Mucosa of descending colon (tissue), 3 donors: ENCODE measurements at regions not wholly inside any gene's neighbourhood (a gene's known extent, or its start where the extent isn't known, plus 50 kb on each side); places are given as distances from the start of the nearest gene placed in this dataset.
A peak's percentile ranks its signal among the peaks of the same experiment; 100 is the strongest.
"Not testable (repeated sequence)": the region's sequence is repeated elsewhere in the genome, so short reads cannot be mapped to it uniquely, and the experiment has no call there.

Experiments used
- ATAC-seq: fragments of 200-7000 bp; cut with Tn5 transposase; one replicate; pipeline ENCODE4 v1.9.1; 2020; ENCODE audit warnings: mild to moderate bottlenecking, moderate library complexity
- DNase-seq, 3 donors: peaks; one replicate each; pipeline ENCODE4 v3.0.0-alpha.2; 2020
- H3K36me3 ChIP-seq: fragments of 200-600 bp; one replicate; pipeline ENCODE4 v1.8.0; 2021; ENCODE audit warnings: low read depth, mild to moderate bottlenecking
- H3K4me1 ChIP-seq: fragments of 200-600 bp; one replicate; pipeline ENCODE4 v1.8.0; 2021; ENCODE audit warnings: low read depth, mild to moderate bottlenecking
- H3K4me3 ChIP-seq: fragments of 200-600 bp; one replicate; pipeline ENCODE4 v1.8.0; 2021; ENCODE audit warnings: mild to moderate bottlenecking
- H3K9me3 ChIP-seq: fragments of 200-600 bp; one replicate; pipeline ENCODE4 v1.8.0; 2021; ENCODE audit warnings: mild to moderate bottlenecking
- intact Hi-C, 2 donors: fragments of 100-400 bp; cut with DNase I in 1 of 2; cut with micrococcal nuclease in 1 of 2; formaldehyde crosslinking; loops; one replicate each; pipeline versions ENCODE4 v1.11.0 to v1.11.1; 2022; cut with DNase I, micrococcal nuclease
- TF ChIP-seq, protein P1 (sequence below): fragments of 200-600 bp; IDR thresholded peaks from one replicate; pipeline ENCODE4 v1.8.0; 2022; ENCODE audit warnings: antibody characterized with exemption, mild to moderate bottlenecking
- donor health status: DM: no; HTN: no; CAD: no; lungs with moderate emphysema.
- donor health status: DM: no; HTN: no; CAD: no.
- donor health status: DM: no; HTN: yes; CAD: no.

DNA sequence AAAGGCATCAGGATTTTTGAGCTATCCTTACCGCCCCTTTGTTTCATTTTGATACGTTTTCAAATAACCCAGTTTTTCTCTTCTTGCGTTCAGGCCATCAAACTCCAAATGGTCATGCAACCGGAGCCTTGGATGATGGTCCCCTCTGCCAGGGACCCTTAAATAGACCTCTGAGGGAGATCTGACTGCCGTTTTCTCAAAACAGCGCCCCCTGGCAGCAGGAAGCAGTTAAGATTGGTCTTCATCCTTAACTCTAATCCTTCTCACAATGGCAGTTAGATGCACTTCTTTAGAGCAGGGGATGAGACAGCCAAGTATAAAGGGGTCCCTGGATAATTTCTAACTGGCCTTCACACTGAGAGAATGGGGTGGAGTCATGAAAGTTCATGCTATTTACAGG is 525.0 kb upstream of the SPANXN1 start:
- ATAC-seq: no peak
- H3K4me3 ChIP-seq: no peak overlapping the region
- H3K36me3 ChIP-seq: no peaks in the 10 kb centered on the region
- intact Hi-C loops: no loop called here
- DNase-seq: no peak
- H3K9me3 ChIP-seq: no peaks in the 10 kb centered on the region
- H3K4me1 ChIP-seq: no peaks in the 10 kb centered on the region
- TF ChIP-seq, protein P1, sequence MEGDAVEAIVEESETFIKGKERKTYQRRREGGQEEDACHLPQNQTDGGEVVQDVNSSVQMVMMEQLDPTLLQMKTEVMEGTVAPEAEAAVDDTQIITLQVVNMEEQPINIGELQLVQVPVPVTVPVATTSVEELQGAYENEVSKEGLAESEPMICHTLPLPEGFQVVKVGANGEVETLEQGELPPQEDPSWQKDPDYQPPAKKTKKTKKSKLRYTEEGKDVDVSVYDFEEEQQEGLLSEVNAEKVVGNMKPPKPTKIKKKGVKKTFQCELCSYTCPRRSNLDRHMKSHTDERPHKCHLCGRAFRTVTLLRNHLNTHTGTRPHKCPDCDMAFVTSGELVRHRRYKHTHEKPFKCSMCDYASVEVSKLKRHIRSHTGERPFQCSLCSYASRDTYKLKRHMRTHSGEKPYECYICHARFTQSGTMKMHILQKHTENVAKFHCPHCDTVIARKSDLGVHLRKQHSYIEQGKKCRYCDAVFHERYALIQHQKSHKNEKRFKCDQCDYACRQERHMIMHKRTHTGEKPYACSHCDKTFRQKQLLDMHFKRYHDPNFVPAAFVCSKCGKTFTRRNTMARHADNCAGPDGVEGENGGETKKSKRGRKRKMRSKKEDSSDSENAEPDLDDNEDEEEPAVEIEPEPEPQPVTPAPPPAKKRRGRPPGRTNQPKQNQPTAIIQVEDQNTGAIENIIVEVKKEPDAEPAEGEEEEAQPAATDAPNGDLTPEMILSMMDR: no peak

DNA sequence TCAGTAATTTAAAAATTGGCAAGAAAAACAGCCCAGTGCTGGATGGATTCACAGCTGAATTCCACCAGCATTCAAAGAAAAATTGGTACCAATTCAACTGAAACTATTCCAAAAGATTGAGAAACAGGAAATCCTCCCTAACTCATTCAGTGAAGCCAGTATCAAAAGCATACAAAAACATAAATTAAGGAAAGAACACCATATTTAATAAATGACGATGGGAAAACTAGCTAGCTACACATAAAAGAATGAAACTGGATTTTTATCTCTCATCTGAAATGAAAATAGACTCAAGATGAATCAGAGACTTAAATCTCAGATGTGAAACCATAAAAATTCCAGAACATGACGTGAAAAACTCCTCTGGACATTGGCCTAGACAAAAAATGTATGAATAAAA is 516.8 kb upstream of the SPANXN1 start:
- TF ChIP-seq, protein P1: no peak
- ATAC-seq (no peak), DNase-seq (no peak)
- Histone ChIP-seq H3K36me3 (no peaks in the 10 kb centered on the region), H3K9me3 (no peaks in the 10 kb centered on the region), H3K4me3 (no peak overlapping the region), H3K4me1 (no peaks in the 10 kb centered on the region)
- intact Hi-C loops: no loop called here

DNA sequence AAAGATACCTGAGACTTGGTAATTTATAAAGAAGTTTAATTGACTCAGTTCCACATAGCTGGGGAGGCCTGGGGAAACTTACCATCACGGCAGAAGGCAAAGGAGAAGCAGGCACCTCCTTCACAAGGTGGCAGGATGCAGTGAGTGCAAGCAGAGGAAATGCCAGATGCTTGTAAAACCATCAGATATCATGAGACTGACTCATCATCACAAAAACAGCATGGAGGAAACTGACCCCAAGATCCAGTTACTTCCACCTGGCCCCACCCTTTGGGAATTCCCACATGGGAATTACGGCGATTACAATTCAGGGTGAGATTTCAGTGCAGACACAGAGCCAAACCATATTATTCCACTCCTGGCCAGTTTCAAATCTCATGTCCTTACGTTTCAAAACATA is 514.7 kb upstream of the SPANXN1 start:
- DNase-seq: no peak
- intact Hi-C loops: no loop called here
- TF ChIP-seq, protein P1: no peak
- Histone ChIP-seq H3K9me3 (no peaks in the 10 kb centered on the region), H3K36me3 (no peaks in the 10 kb centered on the region), H3K4me1 (no peaks in the 10 kb centered on the region), H3K4me3 (no peak overlapping the region)
- ATAC-seq: no peak

DNA sequence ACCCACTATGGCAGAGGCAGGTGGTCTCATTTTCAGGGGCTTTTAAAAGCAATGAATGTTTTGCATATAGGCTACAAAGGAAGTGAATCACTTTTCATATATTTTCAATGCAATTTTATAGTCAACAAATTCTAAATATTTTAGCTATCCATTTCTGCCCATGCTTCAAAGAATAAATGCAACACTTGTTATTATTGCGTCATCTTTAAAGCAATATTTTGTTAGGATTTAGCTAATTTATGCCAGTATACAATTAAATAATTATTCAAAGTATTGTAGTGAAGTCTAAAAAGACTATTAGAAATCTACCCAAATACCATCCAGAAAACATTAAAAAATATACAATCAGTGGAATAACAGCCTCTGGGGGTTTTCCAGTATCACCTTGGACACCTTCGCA is 509.1 kb upstream of the SPANXN1 start:
- no peak for DNase-seq
- no peak for ATAC-seq
- Histone ChIP-seq H3K9me3 (no peaks in the 10 kb centered on the region), H3K4me1 (no peaks in the 10 kb centered on the region), H3K36me3 (no peaks in the 10 kb centered on the region), H3K4me3 (no peak overlapping the region)
- intact Hi-C loops: no loop called here
- TF ChIP-seq, protein P1: no peak

DNA sequence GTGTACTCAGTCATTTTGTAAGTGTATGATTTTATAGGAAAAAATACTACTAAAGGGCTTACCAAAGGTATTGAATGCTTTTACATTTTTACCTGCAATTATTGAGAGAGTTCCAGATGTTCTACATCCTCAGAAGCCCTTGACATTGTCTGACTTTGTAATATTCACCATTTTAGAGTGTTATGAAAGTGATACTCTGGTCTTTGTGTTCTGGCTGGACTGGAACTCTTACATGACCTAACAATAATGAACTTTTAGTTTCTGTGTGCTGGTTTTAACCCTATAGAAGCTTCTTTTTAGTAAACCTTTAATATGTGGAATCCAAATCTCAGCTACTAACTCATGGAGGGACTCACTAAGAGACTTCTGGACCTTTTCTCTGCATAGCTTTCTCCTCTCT is 478.8 kb upstream of the SPANXN1 start:
- no peak for DNase-seq
- intact Hi-C loops: no loop called here
- ATAC-seq: no peak
- Histone ChIP-seq H3K4me1 (no peaks in the 10 kb centered on the region), H3K9me3 (no peaks in the 10 kb centered on the region), H3K4me3 (no peak overlapping the region), H3K36me3 (no peaks in the 10 kb centered on the region)
- TF ChIP-seq, protein P1: no peak

DNA sequence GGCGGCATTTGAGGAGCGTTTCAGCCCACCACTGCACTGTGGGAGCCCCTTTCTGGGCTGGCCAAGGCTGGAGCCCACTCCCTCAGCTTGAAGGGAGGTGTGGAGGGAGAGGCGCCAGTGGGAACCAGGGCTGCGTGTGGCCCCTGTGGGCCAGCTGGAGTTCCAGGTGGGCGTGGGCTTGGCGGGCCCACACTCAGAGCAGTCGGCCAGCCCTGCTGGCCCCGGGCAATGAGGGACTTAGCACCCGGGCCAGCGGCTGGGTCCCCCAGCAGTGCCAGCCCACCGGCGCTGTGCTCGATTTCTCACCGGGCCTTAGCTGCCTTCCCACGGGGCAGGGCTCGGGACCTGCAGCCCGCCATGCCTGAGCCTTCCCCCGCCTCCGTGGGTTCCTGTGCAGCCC is 463.8 kb upstream of the SPANXN1 start:
- DNase-seq: peak in 1 of 3 donors; percentile 21
- H3K4me3 ChIP-seq, H3K9me3 ChIP-seq, intact Hi-C loops, H3K36me3 ChIP-seq, ATAC-seq, H3K4me1 ChIP-seq: not testable (repeated sequence)
